H1 (cell line): ENCODE measurements at regions not wholly inside any gene's neighbourhood (a gene's known extent, or its start where the extent isn't known, plus 50 kb on each side); places are given as distances from the start of the nearest gene placed in this dataset.

ENCODE experiments used
- CTCF ChIA-PET: fragments of 300-600 bp; sonication (Branson Sonifier 250); formaldehyde crosslinking; loops from one replicate; lab custom pipeline; 2021; ENCODE audit not compliant: partially characterized antibody; lab: Charles Lee
- POLR2A ChIA-PET: fragments of 300-600 bp; sonication (Branson Sonifier 250); formaldehyde crosslinking; loops from one replicate; lab custom pipeline; 2021; ENCODE audit warnings: inconsistent platforms; ENCODE audit not compliant: partially characterized antibody; lab: Charles Lee
- DNase-seq, 2 experiments: peaks; one replicate each; pipeline versions ENCODE4 v3.0.0 to v3.0.0-alpha.2; 2010 to 2022; ENCODE audit warnings: low spot score in 2 of 2, low read depth in 1 of 2, mixed read lengths in 1 of 2
- FAIRE-seq: peaks from 2 replicates; lab custom pipeline; 2011; peaks lifted over from hg19 to GRCh38; lab: Jason Lieb, UNC
- H2AFZ ChIP-seq: 2 replicates; pipeline ENCODE4 v1.8.1; 2012; ENCODE audit warnings: low read length, inconsistent platforms
- H2AK5ac ChIP-seq: 2 replicates; pipeline ENCODE4 v1.6.1; 2013; ENCODE audit warnings: low read depth, low read length
- H2BK120ac ChIP-seq: replicated peaks from 2 replicates; pipeline ENCODE3; 2013; ENCODE audit warnings: low read depth, low read length, inconsistent platforms
- H2BK12ac ChIP-seq: 2 replicates; pipeline ENCODE4 v1.6.1; 2013; ENCODE audit warnings: low read depth, low read length
- H2BK15ac ChIP-seq: 2 replicates; pipeline ENCODE4 v1.6.1; 2013; ENCODE audit warnings: low read length
- H2BK20ac ChIP-seq: 2 replicates; pipeline ENCODE4 v1.6.1; 2013; ENCODE audit warnings: low read length
- H2BK5ac ChIP-seq: 2 replicates; pipeline ENCODE4 v1.6.1; 2013; ENCODE audit warnings: low read depth, low read length
- H3K14ac ChIP-seq: 2 replicates; pipeline ENCODE4 v1.6.1; 2013; ENCODE audit warnings: inconsistent platforms; ENCODE audit not compliant: insufficient read length
- H3K18ac ChIP-seq: 2 replicates; pipeline ENCODE4 v1.6.1; 2013; ENCODE audit warnings: low read length; ENCODE audit errors: extremely low read depth
- H3K23ac ChIP-seq: 2 replicates; pipeline ENCODE4 v1.6.1; 2013; ENCODE audit warnings: inconsistent platforms; ENCODE audit not compliant: insufficient read length
- H3K23me2 ChIP-seq: 2 replicates; pipeline ENCODE4 v1.6.1; 2013; ENCODE audit warnings: low read depth, low read length
- H3K27ac ChIP-seq: 2 replicates; pipeline ENCODE4 v1.6.1; 2011; ENCODE audit warnings: low read depth, low read length, inconsistent platforms
- H3K27me3 ChIP-seq, 4 experiments: replicated peaks in 1 of 4; 1 replicate in 1 of 4; 2 replicates in 3 of 4; pipeline versions ENCODE4 v1.6.1 to v1.8.1; 2011 to 2013; ENCODE audit warnings: low read length in 3 of 4, mild to moderate bottlenecking in 3 of 4, inconsistent platforms in 2 of 4, mixed read lengths in 2 of 4, moderate library complexity in 1 of 4; ENCODE audit not compliant: control insufficient read depth in 3 of 4, insufficient read depth in 3 of 4; ENCODE audit errors: extremely low read depth in 1 of 4
- H3K36me3 ChIP-seq, 4 experiments: 2 replicates each; pipeline versions ENCODE4 v1.6.1 to v1.8.1; 2011 to 2013; ENCODE audit warnings: mild to moderate bottlenecking in 4 of 4, low read length in 3 of 4, moderate library complexity in 2 of 4, control low read depth in 1 of 4, inconsistent platforms in 1 of 4; ENCODE audit not compliant: insufficient read depth in 4 of 4, control insufficient read depth in 2 of 4
- H3K4ac ChIP-seq: replicated peaks from 2 replicates; pipeline ENCODE3; 2013; ENCODE audit warnings: low read length, low read depth, mixed read lengths, inconsistent platforms; ENCODE audit not compliant: insufficient read length
- H3K4me1 ChIP-seq, 4 experiments: replicated peaks in 1 of 4; 1 replicate in 1 of 4; 2 replicates in 3 of 4; pipeline versions ENCODE4 v1.6.1 to v1.8.1; 2011 to 2013; ENCODE audit warnings: low read length in 3 of 4, inconsistent platforms in 2 of 4, mixed read lengths in 1 of 4; ENCODE audit not compliant: insufficient read depth in 4 of 4, control insufficient read depth in 3 of 4
- H3K4me2 ChIP-seq, 2 experiments: 2 replicates each; pipeline versions ENCODE4 v1.6.1 to v1.8.1; 2011 to 2013; ENCODE audit warnings: low read depth in 2 of 2, low read length in 2 of 2, control low read depth in 1 of 2, inconsistent platforms in 1 of 2, mild to moderate bottlenecking in 1 of 2; ENCODE audit not compliant: insufficient read depth in 1 of 2
- H3K4me3 ChIP-seq, 4 experiments: fragments of 200-600, 300-600 bp in 1 of 4; sonication (generic), shearing (Covaris generic), sonication (Bioruptor Twin) in 1 of 4; 2 replicates each; pipeline versions ENCODE4 v1.5.1 to v1.8.1; 2011 to 2016; ENCODE audit warnings: low read length in 4 of 4, low read depth in 3 of 4, control low read depth in 2 of 4, inconsistent platforms in 2 of 4, mild to moderate bottlenecking in 2 of 4, mixed read lengths in 1 of 4, moderate library complexity in 1 of 4; ENCODE audit not compliant: insufficient read depth in 2 of 4; ENCODE audit errors: extremely low read depth in 1 of 4
- H3K56ac ChIP-seq: replicated peaks from 2 replicates; pipeline ENCODE3; 2013; ENCODE audit warnings: low read depth, mild to moderate bottlenecking, mixed read lengths, low read length, inconsistent platforms; ENCODE audit not compliant: insufficient read length
- H3K79me1 ChIP-seq: 2 replicates; pipeline ENCODE4 v1.6.1; 2013; ENCODE audit warnings: low read depth, low read length, control low read depth
- H3K79me2 ChIP-seq, 2 experiments: 2 replicates each; pipeline versions ENCODE4 v1.6.1 to v1.8.1; 2012 to 2013; ENCODE audit warnings: low read length in 2 of 2, mild to moderate bottlenecking in 2 of 2, inconsistent platforms in 1 of 2; ENCODE audit not compliant: insufficient read depth in 2 of 2, control insufficient read depth in 1 of 2
- H3K9ac ChIP-seq, 4 experiments: replicated peaks in 1 of 4; 1 replicate in 1 of 4; 2 replicates in 3 of 4; pipeline versions ENCODE4 v1.6.1 to v1.8.1; 2011 to 2013; ENCODE audit warnings: low read depth in 3 of 4, low read length in 3 of 4, control low read depth in 2 of 4, mild to moderate bottlenecking in 2 of 4, moderate library complexity in 2 of 4, inconsistent platforms in 1 of 4; ENCODE audit errors: extremely low read depth in 1 of 4
- H3K9me3 ChIP-seq, 2 experiments: 2 replicates each; pipeline versions ENCODE4 v1.6.1 to v1.8.1; 2012 to 2013; ENCODE audit warnings: mild to moderate bottlenecking in 2 of 2, moderate library complexity in 2 of 2, control low read depth in 1 of 2, inconsistent platforms in 1 of 2, low read depth in 1 of 2, low read length in 1 of 2, mixed read lengths in 1 of 2; ENCODE audit not compliant: insufficient read depth in 2 of 2
- H4K20me1 ChIP-seq, 2 experiments: replicated peaks in 1 of 2; 2 replicates each; pipeline versions ENCODE3 to v1.8.1; 2011 to 2013; ENCODE audit warnings: inconsistent platforms in 2 of 2, low read length in 2 of 2, mild to moderate bottlenecking in 1 of 2; ENCODE audit not compliant: insufficient read depth in 2 of 2, control insufficient read depth in 1 of 2
- H4K5ac ChIP-seq: 2 replicates; pipeline ENCODE4 v1.6.1; 2013; ENCODE audit warnings: low read length, low read depth, mixed read lengths, inconsistent platforms; ENCODE audit not compliant: insufficient read length
- H4K8ac ChIP-seq: 2 replicates; pipeline ENCODE4 v1.8.0; 2013; ENCODE audit warnings: mild to moderate bottlenecking, moderate library complexity, low read length, inconsistent platforms; ENCODE audit not compliant: insufficient read depth; ENCODE audit errors: extremely low read depth
- H4K91ac ChIP-seq: replicated peaks from 2 replicates; pipeline ENCODE3; 2013; ENCODE audit warnings: low read length, mixed read lengths, inconsistent platforms; ENCODE audit not compliant: insufficient read length
- ATF3 ChIP-seq: IDR thresholded peaks from 2 replicates; pipeline ENCODE4 v1.6.1; 2011; ENCODE audit warnings: low read depth, mild to moderate bottlenecking, low read length; ENCODE audit not compliant: insufficient read depth
- CBX5 ChIP-seq: fragments of 300-800, 300-1000 bp; sonication (generic); IDR thresholded peaks from 2 replicates; pipeline ENCODE4 v1.7.1; 2016; ENCODE audit warnings: antibody characterized with exemption, low read length, low read depth
- POLR2A ChIP-seq, 2 experiments: IDR thresholded peaks; 1 replicate in 1 of 2; 2 replicates in 1 of 2; pipeline ENCODE4 v1.6.1; 2011; ENCODE audit warnings: low read depth in 2 of 2, low read length in 2 of 2, mild to moderate bottlenecking in 2 of 2; ENCODE audit errors: control extremely low read depth in 1 of 2
- SP4 ChIP-seq: IDR thresholded peaks from 2 replicates; pipeline ENCODE4 v1.6.1; 2012; ENCODE audit warnings: low read length, inconsistent platforms
- WGBS, 2 experiments: shearing (Covaris generic) in 1 of 2; methylation state at CpG; one replicate each; pipeline versions ENCODE4 v1.1.6 to v1.1.7; 2013 to 2015; ENCODE audit warnings: low lambda C conversion rate in 2 of 2, mixed read lengths in 2 of 2, inconsistent platforms in 1 of 2, low coverage in 1 of 2, missing lambda C conversion rate in 1 of 2; ENCODE audit not compliant: insufficient replicate concordance in 2 of 2, insufficient coverage in 1 of 2, insufficient read length in 1 of 2; ENCODE audit errors: extremely low coverage in 1 of 2, missing lambda C conversion rate in 1 of 2; 5-methylcytosine and 5-hydroxymethylcytosine counted together

- ChIA-PET CTCF (interaction anchor here (0.8 to 32.4 kb wide), 20 partner anchors 7 to 354 kb away, joined by 3 to 682 read pairs (median 4); no protein-coding TSS in a partner anchor), POLR2A (no interaction called here)
- H3K18ac ChIP-seq: no peak overlapping the region
- H3K4me2 ChIP-seq: no peak overlapping the region
- FAIRE-seq (no peak), DNase-seq (no peak)
- H3K23me2 ChIP-seq: no peaks in the 10 kb centered on the region; the same call in 1 of the 2 replicates
- H2AFZ ChIP-seq: no peak overlapping the region
- H3K23ac ChIP-seq: no peak overlapping the region
- no peak overlapping the region for H3K9ac ChIP-seq
- H3K79me2 ChIP-seq: no peaks in the 10 kb centered on the region
- no peaks in the 10 kb centered on the region for H3K79me1 ChIP-seq
- H3K4ac ChIP-seq: no peak overlapping the region
- no peak overlapping the region for H2BK12ac ChIP-seq
- no peak overlapping the region for H3K56ac ChIP-seq
- no peaks in the 10 kb centered on the region for H4K20me1 ChIP-seq
- peaks cover 0 to 2% (median 0%) of the 10 kb centered on the region in 4 experiments; a peak in 2 of 7 replicates for H3K4me1 ChIP-seq
- H2BK120ac ChIP-seq: no peak overlapping the region
- H2AK5ac ChIP-seq: no peak overlapping the region
- no peak overlapping the region for H2BK5ac ChIP-seq
- no peak overlapping the region for H4K5ac ChIP-seq
- H3K27me3 ChIP-seq: no peaks in the 10 kb centered on the region
- no peak overlapping the region for H2BK20ac ChIP-seq
- H4K91ac ChIP-seq: no peak overlapping the region
- H2BK15ac ChIP-seq: no peak overlapping the region
- no peak overlapping the region for H3K27ac ChIP-seq
- TF ChIP-seq CBX5: no peak
- TF ChIP-seq POLR2A (IDR thresholded peaks at IDR 0.05; ENCODE audit: control extremely low read depth in 1 of 2, low read depth in 2 of 2, low read length in 2 of 2): no peak
- TF ChIP-seq SP4: no peak
- no peak for TF ChIP-seq ATF3
- H3K4me3 ChIP-seq: no peak overlapping the region
- WGBS, 2 experiments: 82% methylated on average over 4 of the region's 4 CpGs; no CpG with 5 or more reads in 1 of the 2 experiments
- no peaks in the 10 kb centered on the region for H3K9me3 ChIP-seq
- no peaks in the 10 kb centered on the region for H3K36me3 ChIP-seq
- no peak overlapping the region for H3K14ac ChIP-seq
- no peak overlapping the region for H4K8ac ChIP-seq
Observed at GRCh38 chr7:142487124-142487523, 229.3 kb upstream of the PRSS58 start.
